ENCODE measurements at regions not wholly inside any gene's neighbourhood (a gene's known extent, or its start where the extent isn't known, plus 50 kb on each side); places are given as distances from the start of the nearest gene placed in this dataset.

DNA sequence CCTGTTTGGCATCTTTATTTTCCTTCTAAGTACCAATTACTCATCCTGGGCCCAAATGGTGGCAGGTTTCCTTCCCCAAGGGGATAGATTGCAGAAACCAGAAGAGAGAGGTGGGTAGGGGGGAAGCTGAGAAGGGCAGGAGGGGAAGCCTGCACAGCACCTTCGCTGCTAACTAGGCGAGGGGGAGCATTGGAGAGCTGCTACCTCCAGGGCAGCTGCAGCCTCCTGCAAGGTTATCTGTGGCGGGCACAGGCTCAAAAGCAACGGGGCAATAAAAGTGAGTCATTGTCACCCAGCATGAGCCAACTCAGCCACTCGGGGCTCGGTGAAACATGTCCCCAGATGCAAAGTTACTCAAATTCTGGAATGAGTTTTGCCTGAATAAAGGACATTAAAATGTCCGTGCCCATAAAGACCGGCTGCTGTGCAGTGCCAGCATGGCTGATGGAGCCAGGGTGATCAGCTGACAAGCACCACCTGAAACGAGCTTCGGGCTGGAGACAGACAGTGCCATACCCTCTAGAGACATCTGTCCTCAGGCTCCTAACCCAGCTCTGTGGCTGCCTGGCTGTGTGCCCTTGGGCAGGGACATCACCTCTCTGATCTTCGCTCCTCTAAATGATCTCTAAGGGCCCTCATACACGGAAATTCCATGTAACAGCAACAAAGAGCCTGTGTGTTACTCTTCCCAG lies 68.1 kb upstream of the GRIN2A start:
- Mint-ChIP-seq H3K4me3 (no peak overlapping the region), H3K27ac (no peak overlapping the region), H3K36me3 (ENCODE audit: low read depth) (no peaks in the 10 kb centered on the region), H3K9me3 (no peaks in the 10 kb centered on the region), H3K27me3 (ENCODE audit: insufficient read depth, low read depth, poor library complexity) (peaks cover 5% of the 10 kb centered on the region), H3K4me1 (no peaks in the 10 kb centered on the region)
- Histone ChIP-seq H3K9me2 (ENCODE audit: insufficient read depth) (no peaks in the 10 kb centered on the region), H3K36me3 (ENCODE audit: insufficient read depth) (no peaks in the 10 kb centered on the region), H4K20me1 (replicated peaks; ENCODE audit: insufficient read depth) (no peaks in the 10 kb centered on the region), H3K4me2 (no peak overlapping the region), H3K4me3 (no peak overlapping the region), H3K27ac (ENCODE audit: low read depth) (no peak overlapping the region), H3K4me1 (ENCODE audit: insufficient read depth) (no peaks in the 10 kb centered on the region), H3K79me2 (replicated peaks; ENCODE audit: insufficient read depth) (no peaks in the 10 kb centered on the region), H2AFZ (no peak overlapping the region; the same call in 1 of the 2 replicates), H3K27me3 (ENCODE audit: insufficient read depth) (no peaks in the 10 kb centered on the region), H3F3A (replicated peaks; ENCODE audit: low read depth) (no peaks in the 10 kb centered on the region)
- TF ChIP-seq STAT1 (IDR thresholded peaks at IDR 0.05; ENCODE audit: unreplicated experiment): no peak
- no peak for TF ChIP-seq ZNF331 (CRISPR knock-in tag; IDR thresholded peaks at IDR 0.05; ENCODE audit: low read depth)
- TF ChIP-seq EZH2 (IDR thresholded peaks at IDR 0.05; ENCODE audit: low read depth, unreplicated experiment): no peak
- TF ChIP-seq, protein P1, sequence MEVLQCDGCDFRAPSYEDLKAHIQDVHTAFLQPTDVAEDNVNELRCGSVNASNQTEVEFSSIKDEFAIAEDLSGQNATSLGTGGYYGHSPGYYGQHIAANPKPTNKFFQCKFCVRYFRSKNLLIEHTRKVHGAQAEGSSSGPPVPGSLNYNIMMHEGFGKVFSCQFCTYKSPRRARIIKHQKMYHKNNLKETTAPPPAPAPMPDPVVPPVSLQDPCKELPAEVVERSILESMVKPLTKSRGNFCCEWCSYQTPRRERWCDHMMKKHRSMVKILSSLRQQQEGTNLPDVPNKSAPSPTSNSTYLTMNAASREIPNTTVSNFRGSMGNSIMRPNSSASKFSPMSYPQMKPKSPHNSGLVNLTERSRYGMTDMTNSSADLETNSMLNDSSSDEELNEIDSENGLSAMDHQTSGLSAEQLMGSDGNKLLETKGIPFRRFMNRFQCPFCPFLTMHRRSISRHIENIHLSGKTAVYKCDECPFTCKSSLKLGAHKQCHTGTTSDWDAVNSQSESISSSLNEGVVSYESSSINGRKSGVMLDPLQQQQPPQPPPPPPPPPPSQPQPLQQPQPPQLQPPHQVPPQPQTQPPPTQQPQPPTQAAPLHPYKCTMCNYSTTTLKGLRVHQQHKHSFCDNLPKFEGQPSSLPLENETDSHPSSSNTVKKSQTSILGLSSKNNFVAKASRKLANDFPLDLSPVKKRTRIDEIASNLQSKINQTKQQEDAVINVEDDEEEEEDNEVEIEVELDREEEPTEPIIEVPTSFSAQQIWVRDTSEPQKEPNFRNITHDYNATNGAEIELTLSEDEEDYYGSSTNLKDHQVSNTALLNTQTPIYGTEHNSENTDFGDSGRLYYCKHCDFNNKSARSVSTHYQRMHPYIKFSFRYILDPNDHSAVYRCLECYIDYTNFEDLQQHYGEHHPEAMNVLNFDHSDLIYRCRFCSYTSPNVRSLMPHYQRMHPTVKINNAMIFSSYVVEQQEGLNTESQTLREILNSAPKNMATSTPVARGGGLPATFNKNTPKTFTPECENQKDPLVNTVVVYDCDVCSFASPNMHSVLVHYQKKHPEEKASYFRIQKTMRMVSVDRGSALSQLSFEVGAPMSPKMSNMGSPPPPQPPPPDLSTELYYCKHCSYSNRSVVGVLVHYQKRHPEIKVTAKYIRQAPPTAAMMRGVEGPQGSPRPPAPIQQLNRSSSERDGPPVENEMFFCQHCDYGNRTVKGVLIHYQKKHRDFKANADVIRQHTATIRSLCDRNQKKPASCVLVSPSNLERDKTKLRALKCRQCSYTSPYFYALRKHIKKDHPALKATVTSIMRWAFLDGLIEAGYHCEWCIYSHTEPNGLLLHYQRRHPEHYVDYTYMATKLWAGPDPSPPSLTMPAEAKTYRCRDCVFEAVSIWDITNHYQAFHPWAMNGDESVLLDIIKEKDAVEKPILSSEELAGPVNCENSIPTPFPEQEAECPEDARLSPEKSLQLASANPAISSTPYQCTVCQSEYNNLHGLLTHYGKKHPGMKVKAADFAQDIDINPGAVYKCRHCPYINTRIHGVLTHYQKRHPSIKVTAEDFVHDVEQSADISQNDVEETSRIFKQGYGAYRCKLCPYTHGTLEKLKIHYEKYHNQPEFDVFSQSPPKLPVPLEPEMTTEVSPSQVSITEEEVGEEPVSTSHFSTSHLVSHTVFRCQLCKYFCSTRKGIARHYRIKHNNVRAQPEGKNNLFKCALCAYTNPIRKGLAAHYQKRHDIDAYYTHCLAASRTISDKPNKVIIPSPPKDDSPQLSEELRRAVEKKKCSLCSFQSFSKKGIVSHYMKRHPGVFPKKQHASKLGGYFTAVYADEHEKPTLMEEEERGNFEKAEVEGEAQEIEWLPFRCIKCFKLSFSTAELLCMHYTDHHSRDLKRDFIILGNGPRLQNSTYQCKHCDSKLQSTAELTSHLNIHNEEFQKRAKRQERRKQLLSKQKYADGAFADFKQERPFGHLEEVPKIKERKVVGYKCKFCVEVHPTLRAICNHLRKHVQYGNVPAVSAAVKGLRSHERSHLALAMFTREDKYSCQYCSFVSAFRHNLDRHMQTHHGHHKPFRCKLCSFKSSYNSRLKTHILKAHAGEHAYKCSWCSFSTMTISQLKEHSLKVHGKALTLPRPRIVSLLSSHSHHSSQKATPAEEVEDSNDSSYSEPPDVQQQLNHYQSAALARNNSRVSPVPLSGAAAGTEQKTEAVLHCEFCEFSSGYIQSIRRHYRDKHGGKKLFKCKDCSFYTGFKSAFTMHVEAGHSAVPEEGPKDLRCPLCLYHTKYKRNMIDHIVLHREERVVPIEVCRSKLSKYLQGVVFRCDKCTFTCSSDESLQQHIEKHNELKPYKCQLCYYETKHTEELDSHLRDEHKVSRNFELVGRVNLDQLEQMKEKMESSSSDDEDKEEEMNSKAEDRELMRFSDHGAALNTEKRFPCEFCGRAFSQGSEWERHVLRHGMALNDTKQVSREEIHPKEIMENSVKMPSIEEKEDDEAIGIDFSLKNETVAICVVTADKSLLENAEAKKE (CRISPR knock-in tag; IDR thresholded peaks at IDR 0.05): no peak
- TF ChIP-seq, protein P2, sequence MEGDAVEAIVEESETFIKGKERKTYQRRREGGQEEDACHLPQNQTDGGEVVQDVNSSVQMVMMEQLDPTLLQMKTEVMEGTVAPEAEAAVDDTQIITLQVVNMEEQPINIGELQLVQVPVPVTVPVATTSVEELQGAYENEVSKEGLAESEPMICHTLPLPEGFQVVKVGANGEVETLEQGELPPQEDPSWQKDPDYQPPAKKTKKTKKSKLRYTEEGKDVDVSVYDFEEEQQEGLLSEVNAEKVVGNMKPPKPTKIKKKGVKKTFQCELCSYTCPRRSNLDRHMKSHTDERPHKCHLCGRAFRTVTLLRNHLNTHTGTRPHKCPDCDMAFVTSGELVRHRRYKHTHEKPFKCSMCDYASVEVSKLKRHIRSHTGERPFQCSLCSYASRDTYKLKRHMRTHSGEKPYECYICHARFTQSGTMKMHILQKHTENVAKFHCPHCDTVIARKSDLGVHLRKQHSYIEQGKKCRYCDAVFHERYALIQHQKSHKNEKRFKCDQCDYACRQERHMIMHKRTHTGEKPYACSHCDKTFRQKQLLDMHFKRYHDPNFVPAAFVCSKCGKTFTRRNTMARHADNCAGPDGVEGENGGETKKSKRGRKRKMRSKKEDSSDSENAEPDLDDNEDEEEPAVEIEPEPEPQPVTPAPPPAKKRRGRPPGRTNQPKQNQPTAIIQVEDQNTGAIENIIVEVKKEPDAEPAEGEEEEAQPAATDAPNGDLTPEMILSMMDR (conservative IDR thresholded peaks at IDR 0.05; ENCODE audit: low read depth in 2 of 2): no peak
- no peak for TF ChIP-seq JUNB (IDR thresholded peaks at IDR 0.05; ENCODE audit: unreplicated experiment)
- no peak for TF ChIP-seq EZH2phosphoT487 (IDR thresholded peaks at IDR 0.05; ENCODE audit: unreplicated experiment)
- no peak for TF ChIP-seq NANOG (IDR thresholded peaks at IDR 0.05; ENCODE audit: borderline replicate concordance)
- no peak for TF ChIP-seq POLR2AphosphoS5 (IDR thresholded peaks at IDR 0.05; ENCODE audit: low read depth)
- TF ChIP-seq, protein P3, sequence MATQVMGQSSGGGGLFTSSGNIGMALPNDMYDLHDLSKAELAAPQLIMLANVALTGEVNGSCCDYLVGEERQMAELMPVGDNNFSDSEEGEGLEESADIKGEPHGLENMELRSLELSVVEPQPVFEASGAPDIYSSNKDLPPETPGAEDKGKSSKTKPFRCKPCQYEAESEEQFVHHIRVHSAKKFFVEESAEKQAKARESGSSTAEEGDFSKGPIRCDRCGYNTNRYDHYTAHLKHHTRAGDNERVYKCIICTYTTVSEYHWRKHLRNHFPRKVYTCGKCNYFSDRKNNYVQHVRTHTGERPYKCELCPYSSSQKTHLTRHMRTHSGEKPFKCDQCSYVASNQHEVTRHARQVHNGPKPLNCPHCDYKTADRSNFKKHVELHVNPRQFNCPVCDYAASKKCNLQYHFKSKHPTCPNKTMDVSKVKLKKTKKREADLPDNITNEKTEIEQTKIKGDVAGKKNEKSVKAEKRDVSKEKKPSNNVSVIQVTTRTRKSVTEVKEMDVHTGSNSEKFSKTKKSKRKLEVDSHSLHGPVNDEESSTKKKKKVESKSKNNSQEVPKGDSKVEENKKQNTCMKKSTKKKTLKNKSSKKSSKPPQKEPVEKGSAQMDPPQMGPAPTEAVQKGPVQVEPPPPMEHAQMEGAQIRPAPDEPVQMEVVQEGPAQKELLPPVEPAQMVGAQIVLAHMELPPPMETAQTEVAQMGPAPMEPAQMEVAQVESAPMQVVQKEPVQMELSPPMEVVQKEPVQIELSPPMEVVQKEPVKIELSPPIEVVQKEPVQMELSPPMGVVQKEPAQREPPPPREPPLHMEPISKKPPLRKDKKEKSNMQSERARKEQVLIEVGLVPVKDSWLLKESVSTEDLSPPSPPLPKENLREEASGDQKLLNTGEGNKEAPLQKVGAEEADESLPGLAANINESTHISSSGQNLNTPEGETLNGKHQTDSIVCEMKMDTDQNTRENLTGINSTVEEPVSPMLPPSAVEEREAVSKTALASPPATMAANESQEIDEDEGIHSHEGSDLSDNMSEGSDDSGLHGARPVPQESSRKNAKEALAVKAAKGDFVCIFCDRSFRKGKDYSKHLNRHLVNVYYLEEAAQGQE (IDR thresholded peaks at IDR 0.05; ENCODE audit: unreplicated experiment): no peak
- TF ChIP-seq CREB1 (CRISPR knock-in tag; IDR thresholded peaks at IDR 0.05; ENCODE audit: low read depth): no peak
- TF ChIP-seq, protein P4, sequence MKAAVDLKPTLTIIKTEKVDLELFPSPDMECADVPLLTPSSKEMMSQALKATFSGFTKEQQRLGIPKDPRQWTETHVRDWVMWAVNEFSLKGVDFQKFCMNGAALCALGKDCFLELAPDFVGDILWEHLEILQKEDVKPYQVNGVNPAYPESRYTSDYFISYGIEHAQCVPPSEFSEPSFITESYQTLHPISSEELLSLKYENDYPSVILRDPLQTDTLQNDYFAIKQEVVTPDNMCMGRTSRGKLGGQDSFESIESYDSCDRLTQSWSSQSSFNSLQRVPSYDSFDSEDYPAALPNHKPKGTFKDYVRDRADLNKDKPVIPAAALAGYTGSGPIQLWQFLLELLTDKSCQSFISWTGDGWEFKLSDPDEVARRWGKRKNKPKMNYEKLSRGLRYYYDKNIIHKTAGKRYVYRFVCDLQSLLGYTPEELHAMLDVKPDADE (IDR thresholded peaks at IDR 0.05): no peak
- TF ChIP-seq ZNF114 (CRISPR knock-in tag; IDR thresholded peaks at IDR 0.05): no peak
- no peak for ATAC-seq
- DNase-seq (ENCODE audit: low spot score): no peak

Data from GM23338 (cell line).